Glomerular visceral epithelial cell (primary cell): ENCODE measurements at regions not wholly inside any gene's neighbourhood (a gene's known extent, or its start where the extent isn't known, plus 50 kb on each side); places are given as distances from the start of the nearest gene placed in this dataset.
"Not testable (repeated sequence)": the region's sequence is repeated elsewhere in the genome, so short reads cannot be mapped to it uniquely, and the experiment has no call there.

Source experiments
- DNase-seq: peaks from one replicate; pipeline ENCODE4 v3.0.0-alpha.2; 2016; ENCODE audit errors: extremely low spot score

- DNase-seq: no peak
Measured at GRCh38 chr3:4071481-4072184, 231.5 kb upstream of the SETMAR start.

- DNase-seq: not testable (repeated sequence)
Measured at GRCh38 chr3:4077278-4077677, 225.9 kb upstream of the SETMAR start.

GRCh38 chr3:4077950-4078349 is 225.2 kb upstream of the SETMAR start:
- no peak for DNase-seq

GRCh38 chr3:4078903-4079302 is 224.3 kb upstream of the SETMAR start:
- DNase-seq: no peak

- DNase-seq: no peak
Measured at GRCh38 chr3:4079339-4080195, 223.6 kb upstream of the SETMAR start.

GRCh38 chr3:4083225-4084015 is 219.7 kb upstream of the SETMAR start:
- no peak for DNase-seq

GRCh38 chr3:4084271-4084670 is 218.9 kb upstream of the SETMAR start:
- DNase-seq: no peak

- DNase-seq: not testable (repeated sequence)
Measured at GRCh38 chr3:4086662-4087061, 216.5 kb upstream of the SETMAR start.

- DNase-seq: no peak
Measured at GRCh38 chr3:4091786-4092185, 211.4 kb upstream of the SETMAR start.

- no peak for DNase-seq
Measured at GRCh38 chr3:4097801-4098200, 205.4 kb upstream of the SETMAR start.

- DNase-seq: no peak
Measured at GRCh38 chr3:4099607-4100006, 203.6 kb upstream of the SETMAR start.

GRCh38 chr3:4107430-4107829 is 195.7 kb upstream of the SETMAR start:
- no peak for DNase-seq

- DNase-seq: no peak
Measured at GRCh38 chr3:4113811-4114522, 189.2 kb upstream of the SETMAR start.

GRCh38 chr3:4119119-4119518 is 184.1 kb upstream of the SETMAR start:
- DNase-seq: no peak

- DNase-seq: no peak
Measured at GRCh38 chr3:4125576-4125975, 177.6 kb upstream of the SETMAR start.

GRCh38 chr3:4138150-4138785 is 164.9 kb upstream of the SETMAR start:
- DNase-seq: no peak

GRCh38 chr3:4138786-4139431 is 164.3 kb upstream of the SETMAR start:
- no peak for DNase-seq

GRCh38 chr3:4139462-4140140 is 163.6 kb upstream of the SETMAR start:
- no peak for DNase-seq

- no peak for DNase-seq
Measured at GRCh38 chr3:4140921-4141320, 162.2 kb upstream of the SETMAR start.

GRCh38 chr3:4147556-4148118 is 155.5 kb upstream of the SETMAR start:
- DNase-seq: no peak
